ENCODE measurements at regions not wholly inside any gene's neighbourhood (a gene's known extent, or its start where the extent isn't known, plus 50 kb on each side); places are given as distances from the start of the nearest gene placed in this dataset.

DNA sequence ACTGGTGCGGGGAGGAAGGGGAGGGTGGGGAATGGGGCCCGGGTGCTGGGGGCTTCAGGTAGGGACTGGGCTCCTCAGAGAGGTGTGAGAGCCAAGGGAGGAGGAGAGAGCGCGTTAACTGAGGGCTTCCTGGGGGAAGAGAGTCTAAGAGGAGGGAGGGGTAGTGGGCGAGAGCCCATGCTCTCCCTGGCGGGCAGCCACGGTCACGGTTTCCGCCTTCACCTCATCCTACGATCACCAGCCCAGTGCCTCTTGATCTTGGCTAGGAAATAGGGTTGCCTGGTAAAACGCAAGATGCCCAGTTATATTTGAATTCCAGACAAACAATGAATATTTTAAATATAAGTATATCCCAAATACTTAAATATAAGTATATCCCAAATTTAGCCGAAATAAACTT is 60.8 kb upstream of the GRPEL1 start:
- DNase-seq (ENCODE audit: low read depth, low spot score) = no peak
- H3K27ac Mint-ChIP-seq (ENCODE audit: unreplicated experiment) = no peak overlapping the region
- no peaks in the 10 kb centered on the region for H3K27me3 Mint-ChIP-seq (ENCODE audit: low read depth)
- H3K36me3 Mint-ChIP-seq (ENCODE audit: low read depth) = no peaks in the 10 kb centered on the region
- no peak overlapping the region for H3K4me3 Mint-ChIP-seq
- TF ChIP-seq, protein P1, sequence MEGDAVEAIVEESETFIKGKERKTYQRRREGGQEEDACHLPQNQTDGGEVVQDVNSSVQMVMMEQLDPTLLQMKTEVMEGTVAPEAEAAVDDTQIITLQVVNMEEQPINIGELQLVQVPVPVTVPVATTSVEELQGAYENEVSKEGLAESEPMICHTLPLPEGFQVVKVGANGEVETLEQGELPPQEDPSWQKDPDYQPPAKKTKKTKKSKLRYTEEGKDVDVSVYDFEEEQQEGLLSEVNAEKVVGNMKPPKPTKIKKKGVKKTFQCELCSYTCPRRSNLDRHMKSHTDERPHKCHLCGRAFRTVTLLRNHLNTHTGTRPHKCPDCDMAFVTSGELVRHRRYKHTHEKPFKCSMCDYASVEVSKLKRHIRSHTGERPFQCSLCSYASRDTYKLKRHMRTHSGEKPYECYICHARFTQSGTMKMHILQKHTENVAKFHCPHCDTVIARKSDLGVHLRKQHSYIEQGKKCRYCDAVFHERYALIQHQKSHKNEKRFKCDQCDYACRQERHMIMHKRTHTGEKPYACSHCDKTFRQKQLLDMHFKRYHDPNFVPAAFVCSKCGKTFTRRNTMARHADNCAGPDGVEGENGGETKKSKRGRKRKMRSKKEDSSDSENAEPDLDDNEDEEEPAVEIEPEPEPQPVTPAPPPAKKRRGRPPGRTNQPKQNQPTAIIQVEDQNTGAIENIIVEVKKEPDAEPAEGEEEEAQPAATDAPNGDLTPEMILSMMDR (conservative IDR thresholded peaks at IDR 0.05) = no peak
- H3K9me3 Mint-ChIP-seq = peaks cover 3% of the 10 kb centered on the region
- H3K4me1 Mint-ChIP-seq = peaks cover 4% of the 10 kb centered on the region

DNA sequence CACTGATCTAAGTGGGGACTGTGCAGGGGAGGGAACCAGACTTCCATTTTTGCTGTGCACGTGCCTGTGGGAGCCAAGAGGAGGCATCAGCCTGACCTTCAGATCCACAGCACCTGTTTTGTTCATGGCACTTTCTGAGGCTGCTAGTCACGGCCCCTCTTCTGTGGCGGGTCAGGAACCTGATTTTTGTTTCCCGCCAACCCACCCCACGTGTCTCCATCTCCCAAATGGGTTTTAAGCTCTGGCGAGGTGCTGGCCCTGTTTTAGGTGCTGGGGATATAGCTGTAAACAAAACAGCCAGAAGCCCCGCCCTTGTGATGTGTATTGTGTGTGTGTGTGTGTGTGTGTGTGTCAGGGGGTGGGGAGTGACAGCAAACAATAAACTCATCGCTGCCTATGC is 60.4 kb upstream of the GRPEL1 start:
- DNase-seq (ENCODE audit: low read depth, low spot score) = no peak
- no peaks in the 10 kb centered on the region for H3K36me3 Mint-ChIP-seq (ENCODE audit: low read depth)
- peaks cover 3% of the 10 kb centered on the region for H3K9me3 Mint-ChIP-seq
- H3K27ac Mint-ChIP-seq (ENCODE audit: unreplicated experiment) = no peak overlapping the region
- peaks cover 4% of the 10 kb centered on the region for H3K4me1 Mint-ChIP-seq
- TF ChIP-seq, protein P1 (conservative IDR thresholded peaks at IDR 0.05) = no peak
- H3K27me3 Mint-ChIP-seq (ENCODE audit: low read depth) = no peaks in the 10 kb centered on the region
- no peak overlapping the region for H3K4me3 Mint-ChIP-seq

- Mint-ChIP-seq H3K27me3 (ENCODE audit: low read depth) (no peaks in the 10 kb centered on the region), H3K27ac (ENCODE audit: unreplicated experiment) (no peak overlapping the region), H3K4me1 (peaks cover 4% of the 10 kb centered on the region), H3K36me3 (ENCODE audit: low read depth) (no peaks in the 10 kb centered on the region), H3K4me3 (no peak overlapping the region), H3K9me3 (no peaks in the 10 kb centered on the region)
- TF ChIP-seq, protein P1 (conservative IDR thresholded peaks at IDR 0.05) = no peak
- no peak for DNase-seq (ENCODE audit: low read depth, low spot score)
These were observed 59.7 kb upstream of the GRPEL1 start for GRCh38 chr4:7127576-7127975.

DNA sequence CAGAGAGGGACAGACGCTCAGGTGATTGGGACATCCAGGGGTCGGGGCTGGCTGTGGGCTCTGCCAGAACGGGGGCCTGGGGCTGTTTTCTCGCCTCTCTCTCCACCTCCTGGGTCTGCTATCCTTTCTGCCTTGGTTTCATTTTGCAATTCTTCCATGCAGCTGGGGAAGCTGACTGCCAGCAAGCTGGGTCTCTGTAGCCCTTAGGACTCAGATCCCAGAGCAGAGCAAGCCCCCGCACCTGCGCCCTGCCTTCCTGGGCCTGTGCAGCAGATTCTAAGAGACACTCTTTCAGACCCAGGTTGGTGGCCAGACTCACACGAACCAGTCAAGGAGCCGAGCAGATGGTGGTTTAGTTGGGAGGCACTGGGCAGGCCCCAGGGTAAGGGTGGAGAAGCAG is 59.1 kb upstream of the GRPEL1 start:
- H3K27ac Mint-ChIP-seq (ENCODE audit: unreplicated experiment) = peak overlapping the region; percentile 94
- no peaks in the 10 kb centered on the region for H3K36me3 Mint-ChIP-seq (ENCODE audit: low read depth)
- DNase-seq (ENCODE audit: low read depth, low spot score) = no peak
- TF ChIP-seq, protein P1 (conservative IDR thresholded peaks at IDR 0.05) = no peak
- no peaks in the 10 kb centered on the region for H3K9me3 Mint-ChIP-seq
- H3K27me3 Mint-ChIP-seq (ENCODE audit: low read depth) = no peaks in the 10 kb centered on the region
- no peak overlapping the region for H3K4me3 Mint-ChIP-seq
- H3K4me1 Mint-ChIP-seq = peaks cover 4% of the 10 kb centered on the region

DNA sequence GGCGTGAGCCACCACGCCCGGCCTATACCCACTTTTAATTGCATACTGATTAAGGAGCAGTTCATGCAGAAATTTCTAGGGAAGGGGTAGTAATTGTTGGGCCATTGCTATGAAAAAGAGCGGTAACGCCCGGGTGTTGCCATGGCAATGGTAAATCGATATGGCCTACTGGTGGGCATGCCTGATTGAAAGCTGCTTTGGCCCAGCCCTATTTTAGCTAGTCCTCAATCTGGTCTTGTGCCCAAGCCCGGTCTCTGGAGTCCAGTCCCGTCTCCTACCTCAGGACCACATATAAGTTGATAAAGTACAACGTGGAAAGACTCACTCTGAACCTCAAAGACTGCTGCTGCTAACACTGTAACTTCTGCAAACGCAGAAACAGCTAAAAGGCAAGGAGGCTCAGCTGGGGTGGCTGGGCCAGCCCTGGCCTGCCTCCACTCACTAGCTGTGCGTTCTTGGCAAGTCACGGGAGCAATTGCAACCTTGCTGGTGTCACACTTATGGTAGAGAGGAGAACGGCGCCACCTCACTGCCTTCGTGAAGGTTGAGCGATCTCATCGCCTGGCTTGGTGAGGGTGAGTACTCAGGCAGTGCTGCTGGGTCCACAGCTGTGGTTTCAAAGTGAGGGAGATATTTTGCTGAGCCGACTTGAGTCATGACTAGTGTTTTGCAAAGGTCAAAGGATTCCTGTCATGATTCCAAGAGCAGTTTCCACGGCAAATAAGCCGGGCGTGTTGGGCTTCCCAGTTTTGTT is 57.0 kb upstream of the GRPEL1 start:
- Mint-ChIP-seq H3K9me3 (no peaks in the 10 kb centered on the region), H3K4me3 (no peak overlapping the region), H3K27me3 (ENCODE audit: low read depth) (no peaks in the 10 kb centered on the region), H3K27ac (ENCODE audit: unreplicated experiment) (no peak overlapping the region), H3K36me3 (ENCODE audit: low read depth) (no peaks in the 10 kb centered on the region), H3K4me1 (peaks cover 4% of the 10 kb centered on the region)
- DNase-seq (ENCODE audit: low read depth, low spot score) = no peak
- TF ChIP-seq, protein P1 (conservative IDR thresholded peaks at IDR 0.05) = no peak

Data from neural crest cell (in vitro differentiated cells).